ENCODE measurements at regions not wholly inside any gene's neighbourhood (a gene's known extent, or its start where the extent isn't known, plus 50 kb on each side); places are given as distances from the start of the nearest gene placed in this dataset.

- TF ChIP-seq CTCF (conservative IDR thresholded peaks at IDR 0.05), result no peak
- no peak for DNase-seq (ENCODE audit: extremely low spot score, unreplicated experiment)
Observed at GRCh38 chr18:66979009-66979408, 375.1 kb upstream of the CDH19 start.

GRCh38 chr18:66972681-66973080 lies 368.8 kb upstream of the CDH19 start:
- no peak overlapping the region for H3K4me3 Mint-ChIP-seq
- H3K4me1 Mint-ChIP-seq (ENCODE audit: unreplicated experiment), result no peaks in the 10 kb centered on the region
- DNase-seq (ENCODE audit: extremely low spot score, unreplicated experiment), result no peak
- no peaks in the 10 kb centered on the region for H3K36me3 Mint-ChIP-seq
- H3K9me3 Mint-ChIP-seq, result no peaks in the 10 kb centered on the region
- no peak overlapping the region for H3K27ac Mint-ChIP-seq
- no peak for TF ChIP-seq CTCF (conservative IDR thresholded peaks at IDR 0.05)
- no peaks in the 10 kb centered on the region for H3K27me3 Mint-ChIP-seq

More at GRCh38 chr18:66979009-66979408, 375.1 kb upstream of the CDH19 start:
- no peaks in the 10 kb centered on the region for H3K36me3 Mint-ChIP-seq
- no peak overlapping the region for H3K27ac Mint-ChIP-seq
- no peaks in the 10 kb centered on the region for H3K9me3 Mint-ChIP-seq
- no peaks in the 10 kb centered on the region for H3K27me3 Mint-ChIP-seq
- no peak overlapping the region for H3K4me3 Mint-ChIP-seq
- no peaks in the 10 kb centered on the region for H3K4me1 Mint-ChIP-seq (ENCODE audit: unreplicated experiment)

GRCh38 chr18:66971960-66972359 lies 368.1 kb upstream of the CDH19 start:
- Mint-ChIP-seq H3K36me3 (no peaks in the 10 kb centered on the region), H3K27me3 (no peaks in the 10 kb centered on the region), H3K9me3 (no peaks in the 10 kb centered on the region), H3K4me3 (no peak overlapping the region), H3K27ac (no peak overlapping the region), H3K4me1 (ENCODE audit: unreplicated experiment) (no peaks in the 10 kb centered on the region)
- no peak for DNase-seq (ENCODE audit: extremely low spot score, unreplicated experiment)
- no peak for TF ChIP-seq CTCF (conservative IDR thresholded peaks at IDR 0.05)

GRCh38 chr18:66966171-66966570 lies 362.3 kb upstream of the CDH19 start:
- H3K4me1 Mint-ChIP-seq (ENCODE audit: unreplicated experiment), result no peaks in the 10 kb centered on the region
- no peak for DNase-seq (ENCODE audit: extremely low spot score, unreplicated experiment)
- no peaks in the 10 kb centered on the region for H3K36me3 Mint-ChIP-seq
- no peak overlapping the region for H3K27ac Mint-ChIP-seq
- no peak overlapping the region for H3K4me3 Mint-ChIP-seq
- H3K27me3 Mint-ChIP-seq, result no peaks in the 10 kb centered on the region
- H3K9me3 Mint-ChIP-seq, result no peaks in the 10 kb centered on the region
- TF ChIP-seq CTCF (conservative IDR thresholded peaks at IDR 0.05), result no peak

GRCh38 chr18:66958309-66958708 lies 354.4 kb upstream of the CDH19 start:
- no peak overlapping the region for H3K4me3 Mint-ChIP-seq
- H3K36me3 Mint-ChIP-seq, result no peaks in the 10 kb centered on the region
- H3K9me3 Mint-ChIP-seq, result no peaks in the 10 kb centered on the region
- no peak for DNase-seq (ENCODE audit: extremely low spot score, unreplicated experiment)
- no peaks in the 10 kb centered on the region for H3K4me1 Mint-ChIP-seq (ENCODE audit: unreplicated experiment)
- no peak for TF ChIP-seq CTCF (conservative IDR thresholded peaks at IDR 0.05)
- no peaks in the 10 kb centered on the region for H3K27me3 Mint-ChIP-seq
- no peak overlapping the region for H3K27ac Mint-ChIP-seq

GRCh38 chr18:66951750-66952149 lies 347.9 kb upstream of the CDH19 start:
- no peak for TF ChIP-seq CTCF (conservative IDR thresholded peaks at IDR 0.05)
- Mint-ChIP-seq H3K4me3 (no peak overlapping the region), H3K4me1 (ENCODE audit: unreplicated experiment) (no peaks in the 10 kb centered on the region), H3K27ac (no peak overlapping the region), H3K36me3 (no peaks in the 10 kb centered on the region), H3K9me3 (no peaks in the 10 kb centered on the region), H3K27me3 (no peaks in the 10 kb centered on the region)
- no peak for DNase-seq (ENCODE audit: extremely low spot score, unreplicated experiment)
